ENCODE measurements at regions not wholly inside any gene's neighbourhood (a gene's known extent, or its start where the extent isn't known, plus 50 kb on each side); places are given as distances from the start of the nearest gene placed in this dataset.

- no peak overlapping the region for H3K4me3 ChIP-seq
Observed at GRCh38 chr4:95957054-95957453, 117.2 kb downstream of the PDHA2 start.

GRCh38 chr4:95957759-95958158 lies 117.9 kb downstream of the PDHA2 start:
- no peaks in the 10 kb centered on the region for H3K27me3 ChIP-seq
- 82 to 90% methylated on average over 3 of the region's 3 CpGs for WGBS, 2 donors
- no peak for DNase-seq
- intact Hi-C loops (cut with DNase I): no loop called here
- ATAC-seq: no peak
- TF ChIP-seq POLR2A (IDR thresholded peaks at IDR 0.05): no peak
- TF ChIP-seq, protein P1, sequence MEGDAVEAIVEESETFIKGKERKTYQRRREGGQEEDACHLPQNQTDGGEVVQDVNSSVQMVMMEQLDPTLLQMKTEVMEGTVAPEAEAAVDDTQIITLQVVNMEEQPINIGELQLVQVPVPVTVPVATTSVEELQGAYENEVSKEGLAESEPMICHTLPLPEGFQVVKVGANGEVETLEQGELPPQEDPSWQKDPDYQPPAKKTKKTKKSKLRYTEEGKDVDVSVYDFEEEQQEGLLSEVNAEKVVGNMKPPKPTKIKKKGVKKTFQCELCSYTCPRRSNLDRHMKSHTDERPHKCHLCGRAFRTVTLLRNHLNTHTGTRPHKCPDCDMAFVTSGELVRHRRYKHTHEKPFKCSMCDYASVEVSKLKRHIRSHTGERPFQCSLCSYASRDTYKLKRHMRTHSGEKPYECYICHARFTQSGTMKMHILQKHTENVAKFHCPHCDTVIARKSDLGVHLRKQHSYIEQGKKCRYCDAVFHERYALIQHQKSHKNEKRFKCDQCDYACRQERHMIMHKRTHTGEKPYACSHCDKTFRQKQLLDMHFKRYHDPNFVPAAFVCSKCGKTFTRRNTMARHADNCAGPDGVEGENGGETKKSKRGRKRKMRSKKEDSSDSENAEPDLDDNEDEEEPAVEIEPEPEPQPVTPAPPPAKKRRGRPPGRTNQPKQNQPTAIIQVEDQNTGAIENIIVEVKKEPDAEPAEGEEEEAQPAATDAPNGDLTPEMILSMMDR (IDR thresholded peaks at IDR 0.05): no peak
- no peak overlapping the region for H3K4me3 ChIP-seq
- no peaks in the 10 kb centered on the region for H3K9me3 ChIP-seq
- H3K27ac ChIP-seq: no peak overlapping the region
- H3K36me3 ChIP-seq (replicated peaks in 1 of 2; ENCODE audit: insufficient read depth in 1 of 2, low read depth in 2 of 2): no peaks in the 10 kb centered on the region
- no peaks in the 10 kb centered on the region for H3K4me1 ChIP-seq

More at GRCh38 chr4:95957054-95957453, 117.2 kb downstream of the PDHA2 start:
- Histone ChIP-seq H3K27ac (no peak overlapping the region), H3K36me3 (replicated peaks in 1 of 2; ENCODE audit: insufficient read depth in 1 of 2, low read depth in 2 of 2) (no peaks in the 10 kb centered on the region), H3K9me3 (no peaks in the 10 kb centered on the region), H3K4me1 (no peaks in the 10 kb centered on the region), H3K27me3 (no peaks in the 10 kb centered on the region)
- no peak for DNase-seq
- TF ChIP-seq POLR2A (IDR thresholded peaks at IDR 0.05): no peak
- TF ChIP-seq, protein P1 (IDR thresholded peaks at IDR 0.05): no peak
- intact Hi-C loops (cut with DNase I): no loop called here
- 69 to 80% methylated on average over 4 of the region's 4 CpGs for WGBS, 2 donors
- no peak for ATAC-seq

DNA sequence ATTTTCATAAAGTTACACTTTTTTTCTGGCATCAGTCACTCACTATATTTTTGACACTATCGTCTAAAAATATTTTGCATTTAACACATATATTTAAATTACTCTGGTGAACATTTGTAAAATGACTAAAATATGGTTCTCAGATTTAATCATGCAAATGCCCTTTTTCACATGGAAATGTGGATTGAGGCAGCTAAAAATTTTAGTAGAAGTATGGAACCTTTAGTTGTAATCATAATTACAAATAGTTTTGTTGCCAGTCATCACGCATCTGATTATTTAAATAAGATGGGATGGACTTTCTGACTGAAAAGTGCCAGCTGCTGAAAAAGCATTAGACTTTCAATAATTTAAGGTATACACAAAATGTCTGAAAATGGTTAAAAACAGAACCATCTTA lies 119.3 kb downstream of the PDHA2 start:
- no peak for ATAC-seq
- 85 to 96% methylated on average over 2 of the region's 2 CpGs for WGBS, 2 donors
- intact Hi-C loops (cut with DNase I): no loop called here
- no peak for DNase-seq
- TF ChIP-seq, protein P1 (IDR thresholded peaks at IDR 0.05): no peak
- Histone ChIP-seq H3K4me1 (no peaks in the 10 kb centered on the region), H3K4me3 (no peak overlapping the region), H3K27me3 (no peaks in the 10 kb centered on the region), H3K9me3 (no peaks in the 10 kb centered on the region), H3K36me3 (replicated peaks in 1 of 2; ENCODE audit: insufficient read depth in 1 of 2, low read depth in 2 of 2) (no peaks in the 10 kb centered on the region), H3K27ac (no peak overlapping the region)

GRCh38 chr4:95959633-95960032 lies 119.7 kb downstream of the PDHA2 start:
- TF ChIP-seq POLR2A (IDR thresholded peaks at IDR 0.05): no peak
- TF ChIP-seq, protein P1 (IDR thresholded peaks at IDR 0.05): no peak
- no peak overlapping the region for H3K27ac ChIP-seq
- ATAC-seq: no peak
- H3K4me1 ChIP-seq: no peaks in the 10 kb centered on the region
- intact Hi-C loops (cut with DNase I): no loop called here
- H3K36me3 ChIP-seq (replicated peaks in 1 of 2; ENCODE audit: insufficient read depth in 1 of 2, low read depth in 2 of 2): no peaks in the 10 kb centered on the region
- WGBS, 2 donors: 69 to 80% methylated on average over 2 of the region's 2 CpGs
- no peak overlapping the region for H3K4me3 ChIP-seq
- H3K27me3 ChIP-seq: no peaks in the 10 kb centered on the region
- no peaks in the 10 kb centered on the region for H3K9me3 ChIP-seq
- DNase-seq: no peak

DNA sequence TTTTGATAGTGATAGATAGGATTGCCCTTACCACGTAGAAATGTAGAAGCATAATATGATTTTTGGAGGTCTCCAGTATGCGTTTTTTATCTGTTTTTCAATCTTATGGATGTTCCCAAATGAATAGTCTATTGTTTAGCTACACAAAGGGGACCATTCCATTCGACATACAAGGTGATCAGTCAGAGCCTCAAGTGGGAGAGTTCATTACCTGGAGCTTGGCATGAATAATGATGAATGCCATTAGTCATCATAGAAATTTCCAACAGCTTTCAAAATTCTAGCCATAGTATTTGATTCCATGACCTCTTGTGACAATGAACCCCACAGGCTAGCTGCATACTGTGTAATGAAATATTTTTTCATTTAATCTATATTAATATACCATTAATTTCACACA lies 123.6 kb downstream of the PDHA2 start:
- Histone ChIP-seq H3K27me3 (no peaks in the 10 kb centered on the region), H3K9me3 (no peaks in the 10 kb centered on the region), H3K4me3 (no peak overlapping the region), H3K4me1 (no peaks in the 10 kb centered on the region), H3K27ac (no peak overlapping the region), H3K36me3 (replicated peaks in 1 of 2; ENCODE audit: insufficient read depth in 1 of 2, low read depth in 2 of 2) (no peaks in the 10 kb centered on the region)
- no peak for DNase-seq
- intact Hi-C loops (cut with DNase I): no loop called here
- TF ChIP-seq, protein P1 (IDR thresholded peaks at IDR 0.05): no peak
- TF ChIP-seq POLR2A (IDR thresholded peaks at IDR 0.05): no peak
- WGBS, 2 donors: 23 to 28% methylated on average over 3 of the region's 3 CpGs
- ATAC-seq: no peak

Data from body of pancreas (tissue), 4 donors.